A673 (cell line): ENCODE measurements at regions not wholly inside any gene's neighbourhood (a gene's known extent, or its start where the extent isn't known, plus 50 kb on each side); places are given as distances from the start of the nearest gene placed in this dataset.

ENCODE experiments used
- BruUV-seq: library from RNA; stranded (reverse); fragments of 400-500 nt; replicated peaks from 2 replicates; lab custom pipeline; 2021; lab: Mats Ljungman, UMichigan
- CTCF ChIA-PET: fragments of 300-600 bp; sonication (Branson Sonifier 250); formaldehyde crosslinking; loops from one replicate; lab custom pipeline; 2022; ENCODE audit warnings: antibody characterized with exemption; lab: Charles Lee
- POLR2A ChIA-PET: fragments of 300-600 bp; sonication (Branson Sonifier 250); formaldehyde crosslinking; loops from one replicate; lab custom pipeline; 2022; ENCODE audit warnings: antibody characterized with exemption; ENCODE audit not compliant: low non-redundant PET; lab: Charles Lee
- DNase-seq: peaks from one replicate; pipeline ENCODE4 v3.0.0-alpha.2; 2015; ENCODE audit warnings: low spot score
- H3K27ac ChIP-seq: fragments of 200-600 bp; sonication (generic); 2 replicates; pipeline ENCODE4 v1.5.1; 2016; ENCODE audit warnings: mixed run types, low read depth, mild to moderate bottlenecking, mixed read lengths, antibody characterized with exemption, low read length; ENCODE audit not compliant: poor library complexity, severe bottlenecking
- H3K27me3 ChIP-seq: fragments of 200-600 bp; sonication (generic); replicated peaks from 2 replicates; pipeline ENCODE4 v1.6.1; 2017; ENCODE audit warnings: mixed run types, low read depth, mild to moderate bottlenecking, mixed read lengths, antibody characterized with exemption, low read length; ENCODE audit not compliant: insufficient read depth, poor library complexity
- H3K36me3 ChIP-seq: fragments of 200-600 bp; sonication (generic); 2 replicates; pipeline ENCODE4 v1.6.1; 2016; ENCODE audit warnings: mixed run types, mild to moderate bottlenecking, mixed read lengths, antibody characterized with exemption, low read length; ENCODE audit not compliant: insufficient read depth, poor library complexity, severe bottlenecking
- H3K4me1 ChIP-seq: fragments of 200-600 bp; sonication (generic); 2 replicates; pipeline ENCODE4 v1.6.1; 2017; ENCODE audit warnings: mixed run types, mild to moderate bottlenecking, mixed read lengths, antibody characterized with exemption, low read length; ENCODE audit not compliant: insufficient read depth, poor library complexity, severe bottlenecking
- H3K4me3 ChIP-seq: fragments of 200-600 bp; sonication (generic); 2 replicates; pipeline ENCODE4 v1.5.1; 2016; ENCODE audit warnings: low read depth, mixed run types, mild to moderate bottlenecking, mixed read lengths, low read length; ENCODE audit not compliant: poor library complexity, severe bottlenecking
- H3K9me3 ChIP-seq: fragments of 200-600 bp; sonication (generic); 2 replicates; pipeline ENCODE4 v1.6.1; 2016; ENCODE audit warnings: mixed run types, low read depth, mild to moderate bottlenecking, mixed read lengths, antibody characterized with exemption, low read length; ENCODE audit not compliant: poor library complexity, severe bottlenecking
- EZH2 ChIP-seq: fragments of 200-600 bp; sonication (generic); IDR thresholded peaks from 2 replicates; pipeline ENCODE4 v1.6.1; 2017; ENCODE audit warnings: borderline replicate concordance, low read depth, mild to moderate bottlenecking, mixed read lengths, antibody characterized with exemption, low read length; ENCODE audit not compliant: poor library complexity, severe bottlenecking
- intact Hi-C: fragments of 100-400 bp; cut with micrococcal nuclease; formaldehyde crosslinking; loops from one replicate; pipeline ENCODE4 v1.10.0; 2022; ENCODE audit not compliant: unreplicated experiment
- TF ChIP-seq, protein P1 (sequence below): fragments of 300-800, 200-600 bp; sonication (generic); conservative IDR thresholded peaks from 2 replicates; pipeline ENCODE4 v1.5.1; 2017; ENCODE audit warnings: low read depth, mild to moderate bottlenecking, antibody characterized with exemption, low read length, moderate library complexity, mixed read lengths

DNA sequence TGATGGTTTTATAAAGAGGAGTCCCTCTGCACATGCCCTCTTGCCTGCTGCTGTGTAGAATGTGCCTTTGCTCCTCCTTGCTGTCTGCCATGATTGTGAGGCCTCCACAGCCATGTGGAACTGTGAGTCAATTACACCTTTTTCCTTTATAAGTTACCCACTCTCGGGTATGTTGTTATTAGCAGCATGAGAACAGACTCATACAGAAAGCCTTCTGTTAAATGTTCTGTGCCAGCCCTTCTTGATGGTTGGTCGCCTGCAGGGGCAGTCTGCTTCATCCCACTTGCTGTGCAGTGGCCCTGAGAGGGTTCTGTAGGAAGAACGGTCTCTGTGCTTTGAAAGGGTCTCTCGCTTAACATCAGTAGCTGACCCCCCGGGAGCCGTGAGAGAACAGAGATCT is 248.9 kb upstream of the IGFBP3 start:
- no TSS peak for BruUV-seq
- intact Hi-C loops: no loop called here
- Histone ChIP-seq H3K27ac (no peak overlapping the region), H3K27me3 (no peaks in the 10 kb centered on the region), H3K36me3 (no peaks in the 10 kb centered on the region), H3K4me1 (no peaks in the 10 kb centered on the region), H3K9me3 (no peaks in the 10 kb centered on the region), H3K4me3 (no peak overlapping the region)
- ChIA-PET POLR2A (no interaction called here), CTCF (no interaction called here)
- no peak for DNase-seq
- TF ChIP-seq EZH2: no peak
- TF ChIP-seq, protein P1, sequence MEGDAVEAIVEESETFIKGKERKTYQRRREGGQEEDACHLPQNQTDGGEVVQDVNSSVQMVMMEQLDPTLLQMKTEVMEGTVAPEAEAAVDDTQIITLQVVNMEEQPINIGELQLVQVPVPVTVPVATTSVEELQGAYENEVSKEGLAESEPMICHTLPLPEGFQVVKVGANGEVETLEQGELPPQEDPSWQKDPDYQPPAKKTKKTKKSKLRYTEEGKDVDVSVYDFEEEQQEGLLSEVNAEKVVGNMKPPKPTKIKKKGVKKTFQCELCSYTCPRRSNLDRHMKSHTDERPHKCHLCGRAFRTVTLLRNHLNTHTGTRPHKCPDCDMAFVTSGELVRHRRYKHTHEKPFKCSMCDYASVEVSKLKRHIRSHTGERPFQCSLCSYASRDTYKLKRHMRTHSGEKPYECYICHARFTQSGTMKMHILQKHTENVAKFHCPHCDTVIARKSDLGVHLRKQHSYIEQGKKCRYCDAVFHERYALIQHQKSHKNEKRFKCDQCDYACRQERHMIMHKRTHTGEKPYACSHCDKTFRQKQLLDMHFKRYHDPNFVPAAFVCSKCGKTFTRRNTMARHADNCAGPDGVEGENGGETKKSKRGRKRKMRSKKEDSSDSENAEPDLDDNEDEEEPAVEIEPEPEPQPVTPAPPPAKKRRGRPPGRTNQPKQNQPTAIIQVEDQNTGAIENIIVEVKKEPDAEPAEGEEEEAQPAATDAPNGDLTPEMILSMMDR: no peak

DNA sequence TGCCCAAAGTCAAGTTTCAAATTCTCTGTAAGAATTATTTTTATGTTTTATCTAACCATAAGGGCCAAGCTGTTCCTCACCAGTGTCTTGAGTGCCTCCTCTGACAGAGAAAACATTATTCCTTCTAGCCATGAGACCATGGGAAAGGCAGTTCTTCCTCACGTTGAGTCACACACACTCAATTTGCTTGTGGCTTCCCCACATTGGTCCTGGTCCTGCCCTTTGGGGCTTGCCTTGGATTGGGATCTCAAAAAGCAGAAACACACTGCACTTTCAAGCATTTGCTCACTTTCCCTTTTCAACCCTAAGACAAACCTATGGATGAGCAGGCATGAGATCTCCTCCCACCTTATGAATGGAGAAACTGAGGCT is 248.3 kb upstream of the IGFBP3 start:
- H3K36me3 ChIP-seq: no peaks in the 10 kb centered on the region
- H3K4me3 ChIP-seq: no peak overlapping the region
- ChIA-PET POLR2A (no interaction called here), CTCF (no interaction called here)
- BruUV-seq: no TSS peak
- no peak overlapping the region for H3K27ac ChIP-seq
- intact Hi-C loops: no loop called here
- no peaks in the 10 kb centered on the region for H3K9me3 ChIP-seq
- no peaks in the 10 kb centered on the region for H3K27me3 ChIP-seq
- H3K4me1 ChIP-seq: no peaks in the 10 kb centered on the region
- no peak for DNase-seq
- TF ChIP-seq, protein P1: no peak
- no peak for TF ChIP-seq EZH2

DNA sequence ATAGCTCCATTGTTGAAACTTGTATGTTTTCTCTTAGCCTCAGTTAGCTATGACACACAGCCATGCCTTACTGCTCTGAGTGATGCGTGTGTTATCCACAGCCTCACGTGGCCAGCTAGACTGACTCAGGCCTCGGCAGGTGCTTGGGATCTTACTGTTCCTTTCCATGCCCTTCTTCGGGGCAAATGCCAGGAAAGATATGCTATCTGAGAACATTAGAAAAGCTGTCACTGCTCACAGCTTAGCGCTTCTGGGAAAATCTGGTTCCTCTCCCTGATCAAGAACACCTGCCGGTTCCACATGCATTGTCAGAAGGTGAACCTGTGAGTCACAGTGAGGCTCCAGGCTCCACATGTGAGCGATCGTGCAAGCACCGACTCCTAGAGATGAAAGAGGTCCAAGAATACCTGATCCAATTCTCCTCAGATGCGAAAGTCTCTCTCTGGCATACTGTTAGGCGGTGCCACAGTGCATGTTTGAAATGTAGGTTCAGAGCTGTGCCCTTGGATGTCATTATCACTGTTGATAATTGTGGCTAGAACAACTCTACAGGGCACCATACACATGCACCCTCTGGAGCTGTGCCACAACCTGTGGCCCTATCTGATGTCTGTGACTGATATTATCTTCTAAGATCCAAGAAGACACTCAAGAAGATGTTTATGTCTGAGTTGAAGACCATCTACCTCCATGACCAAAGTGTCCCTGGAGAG is 247.8 kb upstream of the IGFBP3 start:
- H3K4me3 ChIP-seq: no peak overlapping the region
- DNase-seq: no peak
- H3K27me3 ChIP-seq: no peaks in the 10 kb centered on the region
- no peaks in the 10 kb centered on the region for H3K9me3 ChIP-seq
- intact Hi-C loops: no loop called here
- TF ChIP-seq EZH2: no peak
- TF ChIP-seq, protein P1: no peak
- CTCF ChIA-PET: no interaction called here
- BruUV-seq: no TSS peak
- H3K27ac ChIP-seq: no peak overlapping the region
- POLR2A ChIA-PET: no interaction called here
- no peaks in the 10 kb centered on the region for H3K36me3 ChIP-seq
- H3K4me1 ChIP-seq: no peaks in the 10 kb centered on the region
